ENCODE measurements at regions not wholly inside any gene's neighbourhood (a gene's known extent, or its start where the extent isn't known, plus 50 kb on each side); places are given as distances from the start of the nearest gene placed in this dataset.

DNA sequence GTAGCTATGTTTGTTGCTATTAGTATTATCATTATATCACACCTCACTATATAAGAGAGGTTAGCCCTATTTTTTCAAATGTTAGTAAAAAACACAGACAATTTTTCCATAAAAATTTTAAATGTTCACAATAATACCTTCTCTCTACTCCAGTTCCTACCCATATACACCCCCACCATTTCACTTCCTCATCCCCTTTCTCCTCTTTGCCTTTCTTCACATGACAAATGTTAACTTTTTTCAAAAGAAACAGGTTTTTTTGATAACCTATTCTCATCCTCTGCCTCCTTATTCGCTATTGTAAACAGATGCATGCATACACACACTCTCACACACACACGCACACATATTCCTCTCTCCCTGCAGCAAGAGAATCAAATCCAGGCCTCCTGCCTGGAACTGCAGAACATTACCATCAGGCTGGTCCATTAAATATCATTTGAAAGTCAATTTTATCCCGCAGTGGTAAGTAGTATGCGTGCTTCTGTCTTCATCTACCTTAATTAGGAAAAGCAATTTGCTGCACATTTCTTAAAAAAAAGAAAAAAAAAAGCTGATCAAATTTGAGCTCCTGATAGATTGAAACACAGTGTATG, 55.5 kb downstream of the MID1IP1 start:
- DNase-seq (ENCODE audit: low read depth in 2 of 2), result no peak

DNA sequence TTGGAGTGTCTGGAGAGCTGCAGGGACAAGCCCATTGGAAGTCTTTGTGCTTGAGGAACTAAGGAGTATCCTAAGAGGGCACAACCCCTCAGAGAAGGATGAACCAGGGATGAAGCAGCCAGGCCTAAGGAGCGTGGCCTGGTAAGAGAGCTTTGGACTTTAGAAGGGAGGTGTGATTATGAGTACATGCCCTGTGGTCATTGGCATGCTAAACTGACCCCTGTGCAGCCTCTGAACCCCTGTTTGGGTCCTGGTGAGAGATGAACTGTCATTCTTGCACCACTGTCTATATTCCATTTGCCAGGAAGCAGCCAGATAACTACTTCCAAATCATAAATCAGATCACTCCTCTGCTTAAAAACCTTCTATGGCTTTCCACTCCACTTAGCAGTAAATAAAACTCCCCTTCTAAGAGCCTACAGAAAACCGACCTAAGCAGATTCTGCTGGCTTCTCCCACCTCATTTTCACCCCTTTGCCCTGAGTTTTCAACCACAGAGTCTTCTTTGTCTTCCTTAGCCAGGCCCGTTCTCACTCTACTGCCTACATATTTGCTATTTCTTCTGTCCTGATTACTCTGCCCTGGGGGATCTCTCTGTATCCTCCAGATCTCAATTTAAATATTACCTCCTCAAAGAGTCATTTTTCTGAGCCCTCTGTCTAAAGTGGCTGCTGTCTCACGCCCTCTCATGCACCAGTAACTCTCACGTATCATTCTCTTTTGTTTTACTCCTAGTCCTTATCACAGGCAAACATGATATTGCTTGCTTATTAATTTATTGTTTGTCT, 56.7 kb downstream of the MID1IP1 start:
- no peak for DNase-seq (ENCODE audit: low read depth in 2 of 2)

DNA sequence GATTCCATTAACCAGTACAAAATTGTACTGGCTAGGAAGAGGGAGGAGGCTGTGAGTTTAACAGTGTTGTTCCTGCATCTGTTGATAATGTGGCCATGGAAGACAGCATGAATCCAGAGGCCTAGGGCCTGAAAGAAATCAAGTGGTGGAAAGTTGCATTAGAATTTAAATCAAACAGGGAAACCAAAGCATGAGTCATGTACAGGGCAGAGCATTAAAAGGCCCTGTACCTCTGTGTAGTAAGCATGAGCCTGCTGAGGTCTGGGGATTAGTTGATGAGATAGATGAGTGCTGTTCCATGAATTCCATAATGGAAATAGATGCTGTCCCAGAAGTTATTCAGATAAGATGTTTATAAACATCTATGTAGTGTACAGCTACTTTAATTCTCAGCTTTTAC, 58.3 kb downstream of the MID1IP1 start:
- DNase-seq (ENCODE audit: low read depth in 2 of 2), result no peak

DNA sequence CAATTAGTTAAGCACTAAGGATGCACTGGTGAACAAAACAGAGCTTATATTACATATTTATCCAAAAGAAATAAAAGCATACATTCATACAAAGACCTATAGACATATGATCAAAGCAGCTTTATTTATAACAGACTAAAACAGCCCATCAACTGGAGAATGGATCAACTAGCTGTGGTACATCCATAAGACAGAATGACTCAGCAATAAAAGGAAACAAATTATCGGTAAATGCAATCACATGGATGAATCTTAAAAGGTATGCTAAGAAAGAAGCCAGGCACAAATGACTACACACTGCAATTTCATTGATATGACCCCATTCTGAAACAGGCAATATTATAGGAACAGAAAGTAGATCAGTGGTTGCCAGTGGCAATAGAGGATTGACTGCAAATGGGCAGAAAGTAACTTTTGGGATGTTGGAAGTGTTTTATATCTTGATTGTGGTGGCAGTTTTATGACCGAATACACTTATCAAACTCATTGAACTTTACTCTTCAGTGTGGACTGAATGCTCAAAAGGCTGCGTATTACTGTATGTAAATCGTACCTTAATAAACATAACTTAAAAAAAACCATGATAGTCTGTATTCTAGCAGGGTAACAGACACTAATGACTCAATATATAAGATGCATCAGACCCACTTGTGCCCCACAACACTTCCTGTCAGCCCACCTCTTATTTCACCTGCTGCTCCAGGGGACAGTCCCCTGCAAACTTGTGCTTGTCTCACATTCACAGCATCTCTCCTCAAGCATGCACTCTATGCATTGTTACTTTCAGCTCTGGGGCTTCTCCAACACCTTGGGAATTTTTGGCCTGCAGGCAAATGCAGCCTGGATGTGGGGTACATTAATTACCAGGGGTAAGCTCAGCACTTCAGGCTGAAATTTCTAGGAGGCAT, 59.1 kb downstream of the MID1IP1 start:
- no peak for DNase-seq (ENCODE audit: low read depth in 2 of 2)

DNA sequence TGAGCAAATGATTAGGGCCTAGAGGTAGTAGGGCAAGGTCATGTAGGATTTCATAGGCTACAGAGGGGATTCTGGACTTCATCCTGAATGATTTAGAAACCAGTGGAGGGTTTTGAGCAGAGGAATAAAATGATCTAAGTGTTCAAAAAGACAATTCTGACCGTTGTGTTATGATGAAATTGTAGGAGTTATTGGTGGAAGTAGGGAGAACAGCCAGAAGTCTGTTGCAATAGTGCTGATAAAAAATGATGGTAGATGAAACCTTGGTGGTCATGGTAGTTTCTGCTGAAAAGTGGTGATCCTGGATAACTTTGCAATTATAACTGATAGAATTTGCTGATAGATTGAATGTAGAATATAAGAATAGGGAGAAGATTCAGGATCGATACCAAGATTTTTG, 60.2 kb downstream of the MID1IP1 start:
- DNase-seq (ENCODE audit: low read depth in 2 of 2), result no peak

DNA sequence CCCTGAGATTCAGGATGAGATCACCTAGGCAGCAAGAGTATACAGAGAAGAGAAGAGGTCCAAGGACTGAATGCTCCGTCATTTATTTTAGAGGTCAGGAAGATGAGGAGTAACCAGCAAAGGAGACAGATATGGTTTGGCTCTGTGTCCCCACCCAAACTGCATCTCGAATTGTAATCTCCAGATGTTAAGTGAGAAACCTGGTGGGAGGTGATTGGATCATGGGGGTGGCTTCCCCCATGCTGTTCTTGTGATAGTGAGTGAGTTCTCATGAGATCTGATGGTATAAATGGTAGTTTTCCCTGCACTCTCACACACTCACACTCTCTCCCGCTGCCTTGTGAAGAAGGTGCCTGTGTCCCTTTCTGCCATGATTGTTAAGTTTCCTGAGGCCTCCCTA, 60.8 kb downstream of the MID1IP1 start:
- DNase-seq (ENCODE audit: low read depth in 2 of 2), result no peak

DNA sequence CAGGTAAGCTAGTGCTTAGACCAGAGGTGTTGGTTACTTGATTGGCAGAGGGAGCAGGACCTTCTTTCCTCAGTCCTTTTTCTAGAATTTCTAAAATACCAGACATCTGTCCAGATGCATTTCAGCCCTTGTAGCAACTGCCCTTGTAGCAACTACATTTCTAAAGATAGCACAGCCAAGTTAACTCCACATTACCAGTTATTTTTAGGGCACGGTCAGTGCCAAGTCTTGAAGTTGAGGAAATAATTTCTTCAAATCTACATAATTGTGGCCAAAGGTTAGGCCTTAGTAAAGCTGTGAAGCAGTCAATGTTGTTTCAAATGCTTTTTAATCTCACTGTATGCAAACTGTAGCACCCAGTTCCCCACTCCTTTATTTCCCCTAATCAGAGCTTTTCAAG, 62.9 kb downstream of the MID1IP1 start:
- DNase-seq (ENCODE audit: low read depth in 2 of 2), result no peak

DNA sequence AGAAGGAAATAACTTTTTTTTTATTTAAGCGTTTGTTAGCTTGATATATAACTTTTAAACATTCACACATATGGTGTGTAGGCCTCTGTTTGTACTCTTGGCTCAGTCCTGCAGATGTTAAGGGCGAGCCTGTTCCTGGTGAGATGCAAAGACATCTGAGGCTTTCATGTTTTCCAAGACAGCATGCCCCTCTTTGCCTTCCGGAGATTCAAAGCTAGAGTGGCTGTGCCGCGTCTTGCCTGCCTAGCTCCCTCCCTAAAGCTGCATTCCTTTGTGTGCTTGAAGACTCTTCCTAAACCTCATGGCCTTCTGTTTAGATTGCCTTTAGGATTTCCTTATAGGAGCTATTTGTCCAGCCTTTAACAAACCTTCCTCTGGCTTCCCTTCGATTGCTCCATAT, 67.1 kb downstream of the MID1IP1 start:
- no peak for DNase-seq (ENCODE audit: low read depth in 2 of 2)

DNA sequence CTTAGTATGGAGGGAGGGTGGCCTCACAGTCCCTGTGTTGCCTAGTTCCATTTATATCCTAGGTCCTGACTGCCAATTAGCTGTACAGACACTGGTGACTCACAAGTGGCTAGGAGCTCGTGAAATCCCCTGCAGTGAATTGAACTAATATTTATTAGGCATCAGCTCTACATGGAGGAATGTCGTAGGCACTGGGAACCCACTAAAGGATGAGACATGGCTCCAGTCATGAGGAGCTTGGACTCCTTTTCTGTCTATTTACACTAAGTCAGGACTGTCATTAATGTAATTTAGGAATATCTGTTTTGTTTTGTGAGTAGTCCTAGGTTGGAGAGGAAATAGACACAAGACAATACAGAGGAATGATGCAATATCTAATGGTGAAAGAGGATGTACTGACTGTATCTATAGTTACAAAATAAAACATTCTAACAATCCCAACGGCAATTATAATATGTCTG, 67.7 kb downstream of the MID1IP1 start:
- DNase-seq (ENCODE audit: low read depth in 2 of 2), result peak; percentile 14 to 21

DNA sequence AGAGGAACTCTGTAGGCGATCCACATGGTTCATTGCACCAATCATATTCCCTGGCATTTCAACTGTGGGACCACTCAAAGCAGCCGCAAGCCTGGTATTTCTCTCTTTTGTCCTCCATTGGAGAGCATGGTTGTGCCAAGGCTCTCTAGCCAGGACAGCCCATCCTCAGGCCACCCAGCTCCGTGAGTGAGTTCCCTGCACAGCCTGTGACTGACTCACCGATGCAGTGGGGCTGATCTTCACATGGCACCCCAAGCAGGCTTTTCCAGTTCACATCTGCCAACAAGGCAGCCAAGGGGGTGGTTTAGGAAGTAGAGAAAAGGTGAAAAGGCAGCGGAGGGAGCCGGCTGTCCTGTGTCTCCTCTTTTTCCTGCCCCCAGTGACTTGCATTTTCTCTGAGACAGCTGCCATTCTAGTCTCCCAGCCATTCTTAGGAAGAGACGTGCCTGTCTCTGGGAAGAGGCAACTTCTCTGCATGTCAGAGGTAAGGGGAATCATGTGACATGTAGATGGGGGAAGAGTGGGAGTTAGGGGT, 69.2 kb downstream of the MID1IP1 start:
- DNase-seq (ENCODE audit: low read depth in 2 of 2), result no peak

DNA sequence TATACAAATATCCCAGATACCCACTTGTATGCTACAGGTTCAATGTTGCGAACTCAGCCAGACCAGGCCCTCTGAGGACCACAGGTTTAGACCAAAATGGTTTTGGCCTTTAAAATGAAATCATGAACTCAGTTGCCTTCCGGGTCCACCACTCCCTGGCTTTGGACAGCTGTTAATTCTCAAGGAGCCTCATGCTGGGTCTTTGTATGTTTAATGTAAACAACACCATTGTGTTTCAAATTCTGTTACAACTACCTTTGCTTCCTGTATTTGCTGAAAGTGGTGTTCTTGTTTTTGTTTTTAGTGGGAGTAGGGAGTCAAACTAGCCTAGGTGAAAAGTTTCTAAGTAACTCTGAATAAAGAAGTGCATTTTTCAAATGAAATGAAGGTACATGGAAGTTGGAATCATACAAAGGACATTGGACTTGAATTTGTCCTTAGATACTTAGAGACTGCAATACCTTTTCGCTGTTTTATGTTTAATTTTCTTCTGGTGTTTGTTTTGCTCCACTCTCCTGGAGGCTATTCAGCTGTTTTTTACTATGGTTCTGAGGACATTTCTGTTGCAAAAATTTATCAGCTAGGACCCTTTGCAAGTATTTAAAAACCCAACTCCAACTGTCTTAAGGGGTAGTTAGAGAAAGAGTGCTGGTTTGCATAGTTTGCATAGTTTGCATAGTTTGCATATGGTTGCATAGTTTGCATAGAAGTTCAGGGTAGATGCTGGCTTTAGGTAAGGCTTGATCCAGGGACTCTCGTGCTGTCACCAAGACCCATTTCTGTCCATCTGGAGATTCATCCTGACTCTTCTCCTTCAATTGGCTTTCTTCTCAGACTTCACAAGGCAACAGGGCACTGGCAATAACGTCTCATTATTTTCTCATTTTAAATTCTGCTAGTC, 70.1 kb downstream of the MID1IP1 start:
- DNase-seq (ENCODE audit: low read depth in 2 of 2), result no peak

DNA sequence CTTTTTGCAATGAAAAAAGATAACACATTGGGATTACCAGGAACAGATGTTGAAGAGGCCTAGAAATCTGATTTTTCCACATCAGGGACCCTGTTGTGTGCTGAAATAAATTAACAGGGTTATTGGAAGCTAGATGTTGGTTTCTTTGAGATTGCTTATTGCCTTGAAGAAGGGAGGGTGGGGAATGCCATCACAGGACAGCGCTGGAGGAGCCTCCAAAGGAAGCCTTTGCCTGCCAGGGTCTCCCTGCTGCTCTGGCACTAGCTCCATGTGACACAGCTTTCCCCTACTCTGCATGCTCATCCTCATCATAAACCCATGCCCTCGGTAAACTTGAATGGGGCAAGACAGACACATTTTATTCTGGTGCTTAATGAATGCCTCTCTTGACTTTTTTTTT, 76.1 kb downstream of the MID1IP1 start:
- no peak for DNase-seq (ENCODE audit: low read depth in 2 of 2)

DNA sequence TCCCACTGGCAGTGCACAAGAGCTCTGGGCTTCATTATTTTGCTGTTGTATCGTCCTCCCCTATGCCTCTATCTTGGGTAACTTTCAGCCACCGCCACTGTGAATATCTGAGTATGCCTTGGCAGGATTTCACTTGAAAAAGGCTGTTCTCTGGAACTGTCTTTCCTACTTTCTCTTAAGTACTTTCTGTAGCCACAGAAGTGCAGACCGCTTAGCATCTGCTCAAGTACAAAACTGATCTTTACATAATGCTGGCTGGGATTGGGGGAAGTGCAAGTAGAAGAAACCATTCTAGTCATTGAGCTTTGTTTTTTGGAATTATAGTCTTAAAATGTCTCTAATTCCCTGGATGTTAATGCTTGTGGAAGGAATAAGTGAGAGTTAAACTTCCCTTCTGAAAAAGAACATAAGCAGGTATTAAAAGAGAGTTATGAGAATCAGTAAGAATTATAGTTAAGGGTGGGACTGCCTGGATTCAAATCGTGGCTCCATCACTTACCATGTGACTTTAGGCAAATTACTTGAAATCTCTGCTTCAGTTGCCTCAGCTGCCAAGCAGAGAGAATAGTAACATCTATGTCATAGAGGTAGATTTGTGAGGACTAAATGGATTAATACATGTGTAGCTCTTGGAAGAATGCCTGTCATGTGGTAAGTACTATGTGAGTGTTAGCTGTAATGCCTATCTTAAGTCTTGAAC, 77.5 kb downstream of the MID1IP1 start:
- no peak for DNase-seq (ENCODE audit: low read depth in 2 of 2)

DNA sequence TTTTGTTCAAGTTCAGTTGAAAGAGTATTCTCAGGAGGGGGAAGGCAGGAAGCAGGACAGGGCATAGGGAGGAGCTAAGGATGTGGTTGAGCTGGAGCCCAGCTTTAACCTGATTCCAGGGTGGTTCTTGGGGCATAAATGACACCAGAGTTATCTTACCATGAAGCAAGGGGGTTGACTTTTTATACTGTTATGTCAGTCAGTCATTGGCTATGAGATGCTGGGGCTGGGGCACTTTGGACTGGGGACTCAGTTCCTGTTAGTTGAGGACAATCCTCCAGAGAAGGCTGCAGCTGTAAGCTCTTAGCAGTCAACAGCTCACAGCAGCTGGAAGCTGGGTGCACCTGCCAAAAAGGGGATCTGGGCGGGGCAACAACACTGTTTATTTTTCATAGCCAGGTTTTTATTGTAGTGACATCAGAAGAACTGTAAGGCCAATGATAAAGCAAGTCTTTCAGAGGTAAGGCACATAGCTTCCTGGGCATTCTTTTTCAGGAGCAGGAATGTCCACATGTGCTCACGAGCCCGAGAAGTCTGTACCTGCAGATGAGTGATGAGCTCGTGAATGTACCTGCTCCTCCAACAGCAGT, 78.5 kb downstream of the MID1IP1 start:
- no peak for DNase-seq (ENCODE audit: low read depth in 2 of 2)

DNA sequence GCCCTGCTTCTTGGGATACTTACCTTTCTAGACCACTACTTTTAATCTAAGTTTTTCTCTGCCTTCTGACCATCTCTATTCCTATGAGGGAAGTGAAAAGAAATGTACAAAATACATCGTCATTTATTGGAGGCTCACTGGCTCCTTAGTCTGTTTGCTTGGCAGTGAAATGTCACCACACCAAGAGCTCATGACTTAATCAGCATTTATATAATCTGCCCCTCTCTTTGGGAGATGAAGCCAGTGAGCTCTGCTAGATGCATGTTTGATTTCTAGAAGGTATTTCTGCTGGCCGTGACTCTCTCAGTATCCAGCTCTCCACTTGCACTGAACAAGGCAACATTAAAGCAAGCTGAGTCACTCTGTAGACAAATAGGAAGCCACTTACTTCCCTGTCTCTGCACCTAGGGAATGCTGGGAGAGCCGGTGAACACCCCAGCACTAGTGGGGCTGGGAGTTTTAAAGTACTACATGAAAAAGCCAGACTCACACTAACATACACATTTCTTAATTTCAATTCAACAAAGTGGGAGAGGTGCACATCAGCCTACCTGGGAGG, 79.1 kb downstream of the MID1IP1 start:
- DNase-seq (ENCODE audit: low read depth in 2 of 2), result no peak

DNA sequence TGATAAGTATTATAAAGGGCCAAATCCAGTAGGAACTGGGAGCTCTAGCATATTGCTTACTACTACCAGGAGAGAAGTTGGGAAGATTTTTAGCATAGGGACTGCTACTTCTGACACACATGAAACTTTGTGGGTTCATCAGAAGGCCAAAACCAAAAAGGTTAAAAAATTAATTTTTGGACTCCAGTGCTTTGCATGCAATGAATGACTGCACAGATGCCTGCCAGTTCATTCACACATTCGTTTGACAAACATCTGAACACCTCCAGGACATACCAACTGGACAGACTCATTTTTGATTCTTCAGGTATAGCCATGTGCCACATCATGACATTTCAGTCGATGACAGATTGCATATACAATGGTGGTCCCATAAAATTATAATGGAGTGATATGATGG, 79.8 kb downstream of the MID1IP1 start:
- no peak for DNase-seq (ENCODE audit: low read depth in 2 of 2)

DNA sequence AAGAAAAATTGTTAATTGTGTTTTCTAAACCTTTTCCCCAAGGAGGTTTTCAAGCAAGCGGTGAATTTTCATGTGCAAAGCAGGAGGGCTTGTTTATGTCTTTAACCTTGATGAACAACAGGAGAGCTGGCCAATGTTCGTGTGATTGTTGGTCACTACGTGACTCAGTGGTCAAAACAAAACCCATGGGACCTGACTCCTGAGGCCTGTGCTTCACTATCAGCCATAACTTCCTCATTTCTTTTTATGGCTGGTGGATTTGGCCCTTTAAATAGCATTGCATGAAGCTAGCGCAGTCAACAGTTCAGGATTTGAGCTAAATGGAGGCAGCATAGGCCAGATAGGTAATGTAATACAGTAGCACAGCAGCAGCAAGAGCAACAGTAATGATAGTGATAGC, 80.5 kb downstream of the MID1IP1 start:
- DNase-seq (ENCODE audit: low read depth in 2 of 2), result no peak

DNA sequence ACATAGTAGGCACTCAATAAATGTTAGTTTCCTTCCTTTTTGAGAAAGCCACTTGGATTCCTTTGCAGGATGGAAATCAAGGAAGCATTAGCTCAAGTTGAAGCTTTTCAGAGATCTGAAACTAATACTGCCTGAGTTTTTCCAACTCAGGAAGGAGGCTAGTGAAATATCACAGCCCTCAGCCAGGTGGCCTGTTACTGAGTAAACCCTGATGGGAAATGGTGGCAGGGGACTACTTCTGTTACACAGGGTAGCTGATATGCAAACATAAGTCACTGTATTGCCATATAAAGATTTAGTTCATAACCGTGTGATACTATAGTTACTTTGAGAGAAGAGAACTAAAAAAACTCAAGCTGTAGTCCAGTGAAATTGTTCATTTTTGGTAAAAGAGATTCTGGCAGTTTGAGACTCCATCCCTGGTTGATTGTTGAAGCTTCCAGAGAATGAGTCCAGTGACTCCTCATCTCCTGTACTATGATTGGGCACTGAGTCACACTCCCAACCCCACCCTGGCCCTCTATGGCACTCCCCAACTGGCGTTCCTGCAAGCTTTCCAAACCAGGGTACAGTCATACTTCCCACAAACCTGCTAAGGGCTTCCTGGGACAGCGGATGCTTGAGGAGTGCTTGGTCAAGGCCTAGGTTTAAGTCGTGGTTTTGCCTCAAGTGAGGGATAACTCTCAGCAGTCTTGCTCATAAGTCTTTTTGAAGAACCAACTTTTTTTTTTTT, 81.8 kb downstream of the MID1IP1 start:
- peak; percentile 14 to 30 for DNase-seq (ENCODE audit: low read depth in 2 of 2)

DNA sequence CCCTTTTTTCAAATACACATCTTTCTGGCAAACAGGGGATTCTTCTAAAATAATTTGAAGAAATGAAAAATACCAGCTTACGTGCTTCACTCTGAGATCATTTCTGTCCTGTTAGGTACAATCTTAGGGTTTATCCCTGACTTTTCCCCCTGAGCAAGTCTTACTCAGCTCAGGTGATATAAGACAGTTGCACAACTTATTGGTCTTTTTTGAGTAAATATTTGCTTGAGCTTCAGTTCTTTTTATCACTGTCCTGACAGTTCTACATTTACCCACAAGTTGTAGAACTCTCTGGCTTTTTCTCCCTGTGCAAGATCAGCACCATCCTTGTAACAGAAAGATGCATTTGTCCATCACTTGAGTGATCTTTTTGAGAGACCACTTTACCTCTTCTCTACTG, 84.9 kb downstream of the MID1IP1 start:
- DNase-seq (ENCODE audit: low read depth in 2 of 2), result no peak
